Stomach smooth muscle (tissue), 2 donors: ENCODE measurements at regions not wholly inside any gene's neighbourhood (a gene's known extent, or its start where the extent isn't known, plus 50 kb on each side); places are given as distances from the start of the nearest gene placed in this dataset.

Experiments used
- H3K27ac ChIP-seq: one replicate; pipeline ENCODE4 v1.7.0; 2013; ENCODE audit warnings: mild to moderate bottlenecking, low read length, inconsistent platforms
- H3K27me3 ChIP-seq, 2 donors: one replicate each; pipeline ENCODE4 v1.7.0; 2013; ENCODE audit warnings: low read length in 2 of 2; ENCODE audit not compliant: insufficient read depth in 2 of 2, control insufficient read depth in 1 of 2
- H3K36me3 ChIP-seq, 2 donors: one replicate each; pipeline ENCODE4 v1.7.0; 2013; ENCODE audit warnings: low read length in 2 of 2; ENCODE audit not compliant: control insufficient read depth in 2 of 2, insufficient read depth in 2 of 2
- H3K4me1 ChIP-seq: one replicate; pipeline ENCODE4 v1.7.0; 2013; ENCODE audit warnings: low read length; ENCODE audit not compliant: control insufficient read depth, insufficient read depth
- H3K4me3 ChIP-seq, 2 donors: one replicate each; pipeline ENCODE4 v1.7.0; 2013; ENCODE audit warnings: low read length in 2 of 2
- H3K9ac ChIP-seq, 2 donors: one replicate each; pipeline ENCODE4 v1.7.0; 2013; ENCODE audit warnings: low read length in 2 of 2, mild to moderate bottlenecking in 1 of 2
- H3K9me3 ChIP-seq, 2 donors: one replicate each; pipeline ENCODE4 v1.7.0; 2013; ENCODE audit warnings: low read length in 2 of 2; ENCODE audit not compliant: control insufficient read depth in 2 of 2
- donor health status: healthy.
- donor health status: Pancreatic carcinoma.

GRCh38 chr15:89408372-89409183 is 74.0 kb upstream of the POLG start:
- no peak overlapping the region for H3K27ac ChIP-seq
- no peaks in the 10 kb centered on the region for H3K36me3 ChIP-seq
- H3K4me3 ChIP-seq, result peak overlapping the region; percentile 67 to 69
- H3K4me1 ChIP-seq, result peaks cover 27% of the 10 kb centered on the region
- peaks cover 87 to 98% of the 10 kb centered on the region in 2 donors for H3K27me3 ChIP-seq
- no peaks in the 10 kb centered on the region for H3K9me3 ChIP-seq
- no peak overlapping the region for H3K9ac ChIP-seq

GRCh38 chr15:89406940-89407607 is 72.5 kb upstream of the POLG start:
- Histone ChIP-seq H3K9me3 (no peaks in the 10 kb centered on the region), H3K27me3 (peaks cover 90 to 92% of the 10 kb centered on the region in 2 donors), H3K4me1 (peaks cover 28% of the 10 kb centered on the region), H3K27ac (no peak overlapping the region), H3K9ac (no peak overlapping the region), H3K4me3 (peak overlapping the region in 1 of 2 donors; percentile 40), H3K36me3 (no peaks in the 10 kb centered on the region)

GRCh38 chr15:89406218-89406939 is 71.8 kb upstream of the POLG start:
- Histone ChIP-seq H3K9me3 (no peaks in the 10 kb centered on the region), H3K4me3 (peak overlapping the region; percentile 11 to 44), H3K27me3 (peaks cover 85 to 89% of the 10 kb centered on the region in 2 donors), H3K4me1 (peaks cover 35% of the 10 kb centered on the region), H3K9ac (no peak overlapping the region), H3K36me3 (no peaks in the 10 kb centered on the region), H3K27ac (no peak overlapping the region)

- no peak overlapping the region for H3K9ac ChIP-seq
- no peak overlapping the region for H3K4me3 ChIP-seq
- peaks cover 36% of the 10 kb centered on the region for H3K4me1 ChIP-seq
- H3K27ac ChIP-seq, result no peak overlapping the region
- peaks cover 83 to 89% of the 10 kb centered on the region in 2 donors for H3K27me3 ChIP-seq
- no peaks in the 10 kb centered on the region for H3K9me3 ChIP-seq
- H3K36me3 ChIP-seq, result no peaks in the 10 kb centered on the region
Measured at GRCh38 chr15:89405494-89405893, 70.9 kb upstream of the POLG start.

GRCh38 chr15:89404023-89404422 is 69.4 kb upstream of the POLG start:
- Histone ChIP-seq H3K9me3 (no peaks in the 10 kb centered on the region), H3K4me3 (no peak overlapping the region), H3K9ac (no peak overlapping the region), H3K27me3 (peaks cover 81 to 83% of the 10 kb centered on the region in 2 donors), H3K27ac (no peak overlapping the region), H3K36me3 (no peaks in the 10 kb centered on the region), H3K4me1 (peaks cover 37% of the 10 kb centered on the region)

- no peak overlapping the region for H3K9ac ChIP-seq
- H3K27ac ChIP-seq, result no peak overlapping the region
- no peaks in the 10 kb centered on the region for H3K9me3 ChIP-seq
- peaks cover 30% of the 10 kb centered on the region for H3K4me1 ChIP-seq
- H3K4me3 ChIP-seq, result no peak overlapping the region
- H3K27me3 ChIP-seq, result peaks cover 75 to 84% of the 10 kb centered on the region in 2 donors
- H3K36me3 ChIP-seq, result no peaks in the 10 kb centered on the region
Measured at GRCh38 chr15:89402518-89402805, 67.8 kb upstream of the POLG start.

GRCh38 chr15:89401631-89402517 is 67.2 kb upstream of the POLG start:
- no peak overlapping the region for H3K9ac ChIP-seq

GRCh38 chr15:89400782-89401545 is 66.3 kb upstream of the POLG start:
- Histone ChIP-seq H3K4me1 (peaks cover 17% of the 10 kb centered on the region), H3K4me3 (no peak overlapping the region), H3K36me3 (no peaks in the 10 kb centered on the region), H3K27me3 (peaks cover 68 to 82% of the 10 kb centered on the region in 2 donors), H3K9me3 (no peaks in the 10 kb centered on the region), H3K27ac (no peak overlapping the region), H3K9ac (peak overlapping the region in 1 of 2 donors; percentile 13)

More at GRCh38 chr15:89401631-89402517, 67.2 kb upstream of the POLG start:
- peaks cover 25% of the 10 kb centered on the region for H3K4me1 ChIP-seq
- peaks cover 75 to 85% of the 10 kb centered on the region in 2 donors for H3K27me3 ChIP-seq
- peak overlapping the region; percentile 15 to 37 for H3K4me3 ChIP-seq
- no peaks in the 10 kb centered on the region for H3K9me3 ChIP-seq
- no peaks in the 10 kb centered on the region for H3K36me3 ChIP-seq
- H3K27ac ChIP-seq, result no peak overlapping the region

- peaks cover 17% of the 10 kb centered on the region for H3K4me1 ChIP-seq
- H3K27ac ChIP-seq, result no peak overlapping the region
- peak overlapping the region in 1 of 2 donors; percentile 13 for H3K9ac ChIP-seq
- H3K36me3 ChIP-seq, result no peaks in the 10 kb centered on the region
- H3K27me3 ChIP-seq, result peaks cover 61 to 81% of the 10 kb centered on the region in 2 donors
- no peaks in the 10 kb centered on the region for H3K9me3 ChIP-seq
- H3K4me3 ChIP-seq, result peak overlapping the region in 1 of 2 donors; percentile 59
Measured at GRCh38 chr15:89400116-89400781, 65.6 kb upstream of the POLG start.
